Rectal smooth muscle tissue (tissue), 1 donor: ENCODE measurements at regions not wholly inside any gene's neighbourhood (a gene's known extent, or its start where the extent isn't known, plus 50 kb on each side); places are given as distances from the start of the nearest gene placed in this dataset.

Source experiments
- H3K27ac ChIP-seq: one replicate; pipeline ENCODE4 v1.7.0; 2013; ENCODE audit warnings: low read depth, low read length, inconsistent platforms
- H3K27me3 ChIP-seq: one replicate; pipeline ENCODE4 v1.7.0; 2013; ENCODE audit warnings: low read length; ENCODE audit not compliant: control insufficient read depth, insufficient read depth
- H3K36me3 ChIP-seq: one replicate; pipeline ENCODE4 v1.7.0; 2013; ENCODE audit warnings: low read length; ENCODE audit not compliant: control insufficient read depth, insufficient read depth
- H3K4me1 ChIP-seq: one replicate; pipeline ENCODE4 v1.7.0; 2013; ENCODE audit warnings: low read length; ENCODE audit not compliant: control insufficient read depth, insufficient read depth
- H3K4me3 ChIP-seq: one replicate; pipeline ENCODE4 v1.7.0; 2013; ENCODE audit warnings: low read length
- H3K9ac ChIP-seq: one replicate; pipeline ENCODE4 v1.7.0; 2013; ENCODE audit warnings: low read length

DNA sequence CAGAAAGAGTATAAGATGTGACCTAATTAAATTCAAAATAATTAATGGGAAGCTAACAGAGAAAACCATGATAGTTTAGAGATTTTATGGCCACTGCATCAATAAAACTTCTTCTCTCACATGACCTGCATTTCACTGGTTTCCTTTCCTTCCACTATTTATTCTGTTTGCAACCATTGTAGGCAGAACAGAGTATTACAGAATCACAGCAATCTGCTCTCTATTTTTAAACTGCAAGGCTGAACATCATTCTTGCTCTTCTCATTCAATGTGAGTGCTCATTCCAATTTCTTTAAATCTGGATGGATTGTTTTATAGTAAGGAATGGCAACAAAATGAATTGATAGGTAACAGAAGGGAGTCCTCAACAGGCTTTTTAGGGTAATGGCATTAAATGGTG lies 715.5 kb upstream of the RAB6C start:
- H3K9ac ChIP-seq = no peak overlapping the region
- no peaks in the 10 kb centered on the region for H3K4me1 ChIP-seq
- H3K27ac ChIP-seq = no peak overlapping the region
- H3K36me3 ChIP-seq = no peaks in the 10 kb centered on the region
- H3K4me3 ChIP-seq = no peak overlapping the region
- no peaks in the 10 kb centered on the region for H3K27me3 ChIP-seq

DNA sequence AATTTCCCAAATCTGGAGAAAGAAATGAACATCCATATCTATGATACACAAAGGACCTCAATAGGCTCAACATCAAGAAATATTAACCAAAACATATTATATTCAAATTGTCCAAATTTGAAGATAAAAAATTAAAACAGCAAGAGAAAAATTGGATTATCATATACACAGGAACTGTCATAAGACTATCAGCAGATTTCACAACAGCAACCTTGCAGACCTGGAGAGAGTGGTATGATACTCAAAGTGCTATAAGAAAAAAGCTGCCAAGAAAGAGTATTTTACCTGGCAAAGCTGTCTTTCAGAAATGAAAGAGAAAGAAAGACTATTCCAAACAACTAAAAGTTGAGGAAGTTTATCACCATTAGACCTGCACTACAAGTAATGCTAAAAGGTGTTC lies 711.9 kb upstream of the RAB6C start:
- no peaks in the 10 kb centered on the region for H3K4me1 ChIP-seq
- no peaks in the 10 kb centered on the region for H3K27me3 ChIP-seq
- no peak overlapping the region for H3K9ac ChIP-seq
- no peaks in the 10 kb centered on the region for H3K36me3 ChIP-seq
- no peak overlapping the region for H3K4me3 ChIP-seq
- no peak overlapping the region for H3K27ac ChIP-seq

DNA sequence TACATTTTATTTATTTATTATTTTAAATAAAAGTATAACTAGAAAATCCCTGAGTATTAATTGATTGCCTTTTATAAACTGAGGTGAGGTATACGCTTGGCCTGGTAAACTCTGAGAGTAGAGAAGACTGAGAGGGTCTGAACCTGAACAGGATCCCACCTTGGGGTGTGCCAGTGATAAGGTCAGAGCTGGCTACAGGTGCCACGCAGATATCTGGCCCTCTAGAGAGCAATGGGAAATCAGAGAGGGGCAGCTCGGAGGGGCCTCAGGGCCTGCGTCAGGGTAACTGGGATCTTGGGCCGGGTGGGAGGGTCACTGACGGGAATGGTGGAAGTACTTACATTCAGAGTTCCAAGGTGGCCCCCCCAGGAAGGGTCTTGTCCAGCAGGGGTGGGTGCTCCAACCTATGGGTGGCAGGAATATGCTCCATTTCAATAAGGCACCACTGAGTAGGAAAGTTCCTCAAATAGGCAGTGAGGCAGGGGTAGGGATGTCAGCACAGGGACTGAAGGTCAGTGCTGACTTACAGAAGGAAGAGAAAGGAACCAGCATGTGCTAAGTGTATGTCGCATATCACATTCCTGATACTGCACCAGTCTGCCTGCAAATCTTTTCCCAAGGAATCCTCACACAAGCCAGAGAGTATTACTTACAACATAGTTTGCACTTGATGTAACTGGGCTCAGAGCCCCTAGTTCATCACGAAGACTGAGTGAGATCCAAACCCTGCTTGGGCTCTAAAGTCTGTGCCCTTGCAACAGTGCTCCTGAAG lies 706.0 kb upstream of the RAB6C start:
- H3K27ac ChIP-seq = no peak overlapping the region
- no peaks in the 10 kb centered on the region for H3K27me3 ChIP-seq
- no peaks in the 10 kb centered on the region for H3K36me3 ChIP-seq
- peaks cover 5% of the 10 kb centered on the region for H3K4me1 ChIP-seq
- H3K9ac ChIP-seq = no peak overlapping the region
- no peak overlapping the region for H3K4me3 ChIP-seq

DNA sequence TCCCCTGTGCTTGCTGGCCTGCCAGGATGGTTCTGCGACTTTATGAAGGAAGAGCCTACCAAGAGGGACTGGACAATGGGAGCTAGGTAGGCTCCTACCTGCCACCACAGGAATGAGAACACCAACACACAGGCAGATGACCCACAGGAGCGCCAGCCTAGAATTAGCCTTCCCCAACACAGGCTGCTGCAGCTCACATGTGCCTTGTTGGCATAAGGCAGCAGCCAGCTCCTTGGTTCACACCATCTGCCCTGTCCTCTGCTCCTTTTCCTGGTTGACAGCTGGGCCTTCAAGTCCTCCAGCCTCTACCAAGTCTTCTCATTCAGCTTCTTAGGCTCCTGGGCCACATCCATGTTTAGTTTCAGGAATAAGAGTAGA lies 705.4 kb upstream of the RAB6C start:
- Histone ChIP-seq H3K36me3 (no peaks in the 10 kb centered on the region), H3K27me3 (no peaks in the 10 kb centered on the region), H3K9ac (no peak overlapping the region), H3K27ac (no peak overlapping the region), H3K4me3 (no peak overlapping the region), H3K4me1 (peaks cover 5% of the 10 kb centered on the region)

DNA sequence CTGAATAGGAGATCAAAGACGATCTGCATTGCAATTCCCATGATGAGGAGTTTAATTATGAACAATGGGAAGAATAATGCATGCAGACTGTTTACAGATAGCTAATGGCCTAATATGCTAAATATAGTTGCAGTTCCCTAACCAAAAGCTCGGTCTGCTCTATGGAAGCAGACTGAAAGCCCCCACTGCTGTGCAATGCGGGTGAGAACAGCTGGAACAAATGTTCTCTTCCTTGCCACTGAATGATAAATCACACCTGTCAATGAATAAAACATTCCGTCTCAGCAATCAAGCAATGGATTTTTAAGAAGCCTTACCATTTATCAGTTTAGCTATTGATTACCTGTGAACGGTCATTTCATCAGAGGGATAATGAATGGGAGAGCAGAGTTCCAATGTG lies 704.5 kb upstream of the RAB6C start:
- Histone ChIP-seq H3K27me3 (no peaks in the 10 kb centered on the region), H3K36me3 (no peaks in the 10 kb centered on the region), H3K9ac (no peak overlapping the region), H3K4me1 (peaks cover 5% of the 10 kb centered on the region), H3K27ac (no peak overlapping the region), H3K4me3 (no peak overlapping the region)

DNA sequence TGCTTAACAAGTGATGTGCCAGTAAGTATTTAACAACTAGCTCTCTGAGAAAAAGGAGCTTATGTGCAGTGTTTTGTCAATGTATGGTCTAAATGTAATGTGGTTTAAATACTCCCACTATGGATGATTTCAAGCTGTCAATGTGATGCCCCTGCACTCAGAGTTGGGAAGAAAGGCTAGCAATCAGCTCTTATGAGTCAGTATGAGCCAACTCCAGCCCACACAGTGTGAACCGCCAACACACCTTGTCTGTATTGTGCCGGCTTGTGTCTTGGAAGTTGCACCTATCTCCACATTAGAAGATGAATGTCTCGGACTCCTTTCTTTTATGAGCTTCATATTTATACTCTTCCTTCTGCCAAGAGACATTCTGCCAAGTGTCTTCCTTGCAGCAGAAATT lies 703.8 kb upstream of the RAB6C start:
- Histone ChIP-seq H3K36me3 (no peaks in the 10 kb centered on the region), H3K4me3 (no peak overlapping the region), H3K4me1 (peaks cover 5% of the 10 kb centered on the region), H3K9ac (no peak overlapping the region), H3K27me3 (no peaks in the 10 kb centered on the region), H3K27ac (no peak overlapping the region)

DNA sequence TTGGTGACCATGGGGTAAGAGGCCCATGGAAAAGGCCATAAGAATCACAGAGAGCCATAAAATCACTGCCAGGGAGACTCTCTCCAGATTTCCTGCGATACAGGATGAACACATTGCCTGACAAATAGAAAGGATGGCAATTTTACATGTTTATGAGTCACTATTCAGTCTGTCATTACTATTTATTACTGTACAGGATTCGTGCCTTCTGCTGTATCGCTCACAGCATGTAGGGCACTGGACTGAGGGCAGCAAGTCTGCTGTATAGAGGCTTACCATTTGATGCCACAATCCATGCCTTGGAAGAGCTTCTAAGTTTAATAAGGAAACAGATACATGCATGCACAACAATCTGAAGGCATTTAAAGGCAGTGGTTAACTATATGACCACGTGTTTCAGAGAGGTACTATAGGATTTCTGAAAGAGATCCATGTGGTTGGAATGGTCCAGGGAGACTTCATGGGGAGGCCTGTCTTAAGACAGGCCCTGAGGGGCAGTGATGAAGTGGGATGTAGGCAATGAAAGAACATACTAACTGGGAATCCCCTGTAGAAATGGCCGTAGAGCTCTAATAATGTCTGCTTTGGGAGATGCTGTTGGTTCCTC lies 702.4 kb upstream of the RAB6C start:
- H3K27ac ChIP-seq = no peak overlapping the region
- no peak overlapping the region for H3K4me3 ChIP-seq
- H3K9ac ChIP-seq = no peak overlapping the region
- peaks cover 5% of the 10 kb centered on the region for H3K4me1 ChIP-seq
- H3K36me3 ChIP-seq = no peaks in the 10 kb centered on the region
- no peaks in the 10 kb centered on the region for H3K27me3 ChIP-seq

DNA sequence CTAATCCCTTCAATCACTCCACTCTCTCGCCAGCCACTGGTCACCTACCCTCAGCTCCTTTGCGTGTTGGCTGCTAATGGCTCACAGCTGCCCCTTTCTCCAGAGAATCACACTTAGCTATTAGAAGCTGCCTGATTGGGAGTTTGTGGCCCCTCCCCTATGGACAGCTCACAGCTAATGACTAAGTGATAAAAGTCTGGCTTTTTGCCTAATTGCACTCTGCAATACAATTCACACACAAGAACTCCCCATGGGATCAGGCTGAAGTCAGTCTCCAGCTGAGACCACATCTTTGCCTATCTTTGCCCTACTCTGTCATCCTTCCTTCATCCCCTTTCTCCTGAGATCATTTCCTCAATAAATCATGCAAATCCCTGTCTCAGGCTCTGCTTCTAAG lies 701.9 kb upstream of the RAB6C start:
- Histone ChIP-seq H3K4me1 (peaks cover 5% of the 10 kb centered on the region), H3K36me3 (no peaks in the 10 kb centered on the region), H3K4me3 (no peak overlapping the region), H3K9ac (no peak overlapping the region), H3K27ac (no peak overlapping the region), H3K27me3 (no peaks in the 10 kb centered on the region)

DNA sequence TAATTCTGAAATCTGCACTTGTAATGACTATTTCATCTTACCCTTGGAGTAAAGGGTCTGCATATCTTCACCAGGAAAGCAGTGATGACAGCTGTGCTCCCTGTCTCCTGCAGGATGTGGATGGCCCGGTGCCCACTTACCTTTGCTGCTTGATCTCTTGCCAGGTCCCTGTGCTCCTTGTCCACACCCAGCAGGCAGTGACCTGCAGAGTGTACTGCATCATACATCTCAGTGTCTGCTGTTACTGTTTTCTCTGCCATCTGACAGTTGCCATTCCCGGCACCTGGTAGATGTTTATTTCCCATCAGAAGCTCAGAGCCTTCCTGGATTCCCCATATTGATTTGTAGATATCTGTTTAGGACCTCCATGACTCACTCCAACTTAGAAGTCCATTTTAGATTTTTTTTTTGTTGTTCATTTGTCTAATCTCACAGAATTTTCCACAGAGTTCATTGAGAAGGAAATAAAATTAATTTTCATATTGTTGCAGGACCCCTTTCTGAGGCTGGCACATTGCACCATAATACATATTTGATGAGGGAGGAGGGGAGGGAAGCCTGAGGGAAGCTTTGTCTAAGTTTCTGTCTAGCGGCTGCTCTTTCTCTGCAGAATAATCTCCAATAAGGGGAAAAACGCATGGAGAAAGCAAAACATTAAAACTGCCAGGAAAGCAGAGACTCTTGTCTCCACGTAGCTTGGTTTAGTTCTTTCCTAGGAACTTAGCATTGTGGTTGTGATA lies 697.5 kb upstream of the RAB6C start:
- Histone ChIP-seq H3K36me3 (no peaks in the 10 kb centered on the region), H3K27me3 (no peaks in the 10 kb centered on the region), H3K4me3 (no peak overlapping the region), H3K9ac (no peak overlapping the region), H3K4me1 (no peaks in the 10 kb centered on the region), H3K27ac (no peak overlapping the region)

DNA sequence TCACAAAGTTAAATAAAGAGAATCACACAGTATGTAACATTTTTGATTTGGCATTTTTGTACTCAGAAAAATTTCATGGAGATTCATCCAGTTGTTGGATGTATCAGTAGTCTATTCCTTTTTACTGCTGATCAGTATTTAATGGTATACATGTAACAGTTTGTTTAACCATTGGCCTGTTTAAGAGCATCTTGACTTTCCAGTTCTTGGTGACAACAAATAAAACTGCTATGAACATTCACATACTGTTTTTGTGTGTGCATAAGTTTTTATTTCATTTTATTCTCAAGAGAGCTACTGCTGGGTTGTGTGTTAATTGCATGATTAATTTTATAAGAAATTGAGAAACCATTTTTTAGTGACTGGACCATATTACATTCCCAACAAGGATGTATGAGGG lies 694.5 kb upstream of the RAB6C start:
- no peaks in the 10 kb centered on the region for H3K27me3 ChIP-seq
- H3K27ac ChIP-seq = no peak overlapping the region
- H3K36me3 ChIP-seq = no peaks in the 10 kb centered on the region
- no peak overlapping the region for H3K9ac ChIP-seq
- no peak overlapping the region for H3K4me3 ChIP-seq
- H3K4me1 ChIP-seq = no peaks in the 10 kb centered on the region

DNA sequence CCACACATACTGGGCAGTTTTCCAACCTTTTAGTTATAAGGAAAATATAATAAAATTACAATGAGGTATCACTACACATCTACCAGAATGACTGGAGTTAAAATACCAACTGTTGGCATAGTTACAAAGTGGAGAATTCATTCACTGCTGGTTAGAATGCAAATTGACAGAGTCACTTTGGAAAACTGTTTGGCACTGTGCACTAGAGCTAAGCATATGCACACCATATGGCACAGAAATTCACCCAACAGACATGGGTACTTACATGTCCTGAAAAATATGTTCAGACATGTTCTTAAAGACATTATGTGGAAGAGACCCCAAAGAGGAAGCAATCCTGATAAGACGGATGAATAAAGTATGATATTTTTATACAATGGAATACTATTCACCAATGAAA lies 686.1 kb upstream of the RAB6C start:
- Histone ChIP-seq H3K4me1 (no peaks in the 10 kb centered on the region), H3K4me3 (no peak overlapping the region), H3K27me3 (no peaks in the 10 kb centered on the region), H3K27ac (no peak overlapping the region), H3K9ac (no peak overlapping the region), H3K36me3 (no peaks in the 10 kb centered on the region)

DNA sequence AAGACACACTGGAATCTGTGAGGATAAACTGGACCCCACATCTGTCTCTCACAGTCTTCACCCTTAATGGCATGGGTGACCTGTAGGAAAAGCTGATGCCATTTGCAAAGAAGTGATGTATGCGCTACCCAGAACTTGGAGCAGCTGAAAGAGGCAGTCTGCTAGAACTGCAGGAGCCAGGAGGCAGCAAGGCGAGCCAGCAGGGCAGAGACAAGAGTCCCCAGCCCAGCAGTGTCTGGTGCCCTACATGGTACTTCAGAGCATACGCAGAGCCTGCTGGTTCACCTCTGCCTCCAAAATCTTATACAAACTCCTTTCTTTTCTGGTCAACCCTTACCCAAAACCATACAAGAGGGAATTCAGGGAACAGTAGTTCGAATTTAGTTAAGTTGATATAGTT lies 683.1 kb upstream of the RAB6C start:
- no peak overlapping the region for H3K4me3 ChIP-seq
- no peaks in the 10 kb centered on the region for H3K36me3 ChIP-seq
- H3K27me3 ChIP-seq = no peaks in the 10 kb centered on the region
- no peak overlapping the region for H3K9ac ChIP-seq
- H3K4me1 ChIP-seq = peaks cover 6% of the 10 kb centered on the region
- no peak overlapping the region for H3K27ac ChIP-seq

DNA sequence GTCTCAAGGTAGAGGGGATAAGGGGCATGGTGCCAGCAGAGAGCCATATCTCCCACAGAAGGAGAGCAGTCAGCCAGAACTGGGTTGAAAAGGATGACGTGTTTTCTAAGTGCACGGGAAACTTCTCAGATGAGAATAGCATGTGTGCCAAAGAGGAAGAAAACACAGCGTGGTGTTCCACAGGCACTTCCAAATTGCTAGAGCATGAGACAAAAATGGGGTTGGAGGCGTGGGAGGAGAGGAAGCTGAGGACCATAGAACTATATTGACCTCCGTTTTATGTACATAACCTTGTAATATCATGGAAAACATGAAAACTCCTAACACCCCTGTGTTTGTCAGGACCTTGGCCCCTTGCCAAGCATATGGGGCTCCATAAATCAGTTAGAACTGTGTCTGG lies 682.7 kb upstream of the RAB6C start:
- H3K36me3 ChIP-seq = no peaks in the 10 kb centered on the region
- H3K9ac ChIP-seq = no peak overlapping the region
- no peak overlapping the region for H3K4me3 ChIP-seq
- H3K27me3 ChIP-seq = no peaks in the 10 kb centered on the region
- H3K4me1 ChIP-seq = peaks cover 9% of the 10 kb centered on the region
- no peak overlapping the region for H3K27ac ChIP-seq
